K562 (cell line): ENCODE measurements at regions not wholly inside any gene's neighbourhood (a gene's known extent, or its start where the extent isn't known, plus 50 kb on each side); places are given as distances from the start of the nearest gene placed in this dataset.
"Not testable (repeated sequence)": the region's sequence is repeated elsewhere in the genome, so short reads cannot be mapped to it uniquely, and the experiment has no call there.

Experiments
- GATA2 ChIP-seq: sonication (generic); formaldehyde crosslinking; IDR thresholded peaks from 2 replicates; pipeline ENCODE4 v1.4.0; 2020; ENCODE audit warnings: mild to moderate bottlenecking, missing genetic modification reagents
- ZNF143 ChIP-seq: sonication (generic); formaldehyde crosslinking; IDR thresholded peaks from 2 replicates; pipeline ENCODE4 v1.9.0; 2022; ENCODE audit warnings: mild to moderate bottlenecking, missing genetic modification reagents

GRCh38 chr5:30556-30955 is 61.4 kb upstream of the PLEKHG4B start:
- not testable (repeated sequence) for TF ChIP-seq ZNF143, GATA2 (CRISPR knock-in tag)
